Astrocyte of the cerebellum (primary cell): ENCODE measurements at regions not wholly inside any gene's neighbourhood (a gene's known extent, or its start where the extent isn't known, plus 50 kb on each side); places are given as distances from the start of the nearest gene placed in this dataset.
"Not testable (repeated sequence)": the region's sequence is repeated elsewhere in the genome, so short reads cannot be mapped to it uniquely, and the experiment has no call there.

Experiments used
- DNase-seq: peaks from one replicate; pipeline ENCODE4 v3.0.0-alpha.2; 2011; ENCODE audit warnings: low read depth
- H3K4me3 ChIP-seq: 2 replicates; pipeline ENCODE4 v1.5.1; 2011; ENCODE audit warnings: mild to moderate bottlenecking, low read depth, low read length, moderate library complexity
- CTCF ChIP-seq: IDR thresholded peaks from 2 replicates; pipeline ENCODE4 v1.5.1; 2012; ENCODE audit warnings: low read length, low read depth, moderate library complexity, mild to moderate bottlenecking; ENCODE audit errors: missing control alignments
- in situ Hi-C: cut with HindIII; loops from 2 replicates; pipeline ENCODE4 v1.10.0; 2017; ENCODE audit warnings: low sequenced_read_pairs

- in situ Hi-C loops, result no loop called here
- no peak for DNase-seq
- peak overlapping the region; percentile 19 for H3K4me3 ChIP-seq
- TF ChIP-seq CTCF, result no peak
These were observed 102.2 kb upstream of the ZNF438 start for GRCh38 chr10:31133792-31134310.

- H3K4me3 ChIP-seq, result peak overlapping the region; percentile 1
- TF ChIP-seq CTCF, result no peak
- peak; percentile 75 for DNase-seq
- in situ Hi-C loops, result no loop called here
These were observed 102.8 kb upstream of the ZNF438 start for GRCh38 chr10:31134311-31134952.

GRCh38 chr10:31135171-31135570 is 103.5 kb upstream of the ZNF438 start:
- no peak for TF ChIP-seq CTCF
- DNase-seq, result no peak
- in situ Hi-C loops, result no loop called here
- H3K4me3 ChIP-seq, result no peak overlapping the region

GRCh38 chr10:31135791-31136190 is 104.1 kb upstream of the ZNF438 start:
- DNase-seq, in situ Hi-C loops, H3K4me3 ChIP-seq: not testable (repeated sequence)

GRCh38 chr10:31136386-31136785 is 104.7 kb upstream of the ZNF438 start:
- no peak for DNase-seq
- TF ChIP-seq CTCF, result no peak
- in situ Hi-C loops, result no loop called here
- no peak overlapping the region for H3K4me3 ChIP-seq

GRCh38 chr10:31136930-31137885 is 105.5 kb upstream of the ZNF438 start:
- in situ Hi-C loops, result no loop called here
- DNase-seq, result no peak
- TF ChIP-seq CTCF, result no peak
- H3K4me3 ChIP-seq, result no peak overlapping the region

GRCh38 chr10:31138026-31138553 is 106.4 kb upstream of the ZNF438 start:
- in situ Hi-C loops, result no loop called here
- no peak for DNase-seq
- no peak overlapping the region for H3K4me3 ChIP-seq
- TF ChIP-seq CTCF, result no peak
